CD14-positive monocyte (primary cell): ENCODE measurements at regions not wholly inside any gene's neighbourhood (a gene's known extent, or its start where the extent isn't known, plus 50 kb on each side); places are given as distances from the start of the nearest gene placed in this dataset.

Experiments
- DNase-seq, 3 donors: peaks; one replicate each; pipeline ENCODE4 v3.0.0-alpha.2; 2011 to 2022
- H2AFZ ChIP-seq: 2 replicates; pipeline ENCODE4 v1.6.0; 2012; ENCODE audit warnings: mild to moderate bottlenecking, low read depth, low read length, inconsistent platforms; ENCODE audit not compliant: insufficient read depth, poor library complexity, severe bottlenecking
- H3K27ac ChIP-seq, 2 donors: 1 replicate in 1 of 2; 2 replicates in 1 of 2; pipeline ENCODE4 v1.5.1; 2012 to 2013; ENCODE audit warnings: low read length in 2 of 2, control low read depth in 1 of 2, inconsistent platforms in 1 of 2, low read depth in 1 of 2, mild to moderate bottlenecking in 1 of 2
- H3K27me3 ChIP-seq, 2 donors: one replicate each; pipeline versions ENCODE4 v1.6.0 to v1.6.1; 2011 to 2013; ENCODE audit warnings: low read length in 2 of 2; ENCODE audit not compliant: control insufficient read depth in 2 of 2, insufficient read depth in 2 of 2
- H3K36me3 ChIP-seq, 2 donors: replicated peaks in 1 of 2; 1 replicate in 1 of 2; 2 replicates in 1 of 2; pipeline versions ENCODE4 v1.5.1 to v1.6.1; 2012 to 2013; ENCODE audit warnings: low read length in 2 of 2, control low read depth in 1 of 2, inconsistent platforms in 1 of 2, mild to moderate bottlenecking in 1 of 2; ENCODE audit not compliant: insufficient read depth in 2 of 2, control insufficient read depth in 1 of 2
- H3K4me1 ChIP-seq, 2 donors: 1 replicate in 1 of 2; 2 replicates in 1 of 2; pipeline versions ENCODE4 v1.5.1 to v1.6.1; 2012 to 2013; ENCODE audit warnings: low read length in 2 of 2, control low read depth in 1 of 2, inconsistent platforms in 1 of 2, mild to moderate bottlenecking in 1 of 2, moderate library complexity in 1 of 2; ENCODE audit not compliant: insufficient read depth in 2 of 2, control insufficient read depth in 1 of 2
- H3K4me2 ChIP-seq: replicated peaks from 2 replicates; pipeline ENCODE3; 2012; ENCODE audit warnings: low read length, moderate library complexity, mild to moderate bottlenecking; ENCODE audit not compliant: poor library complexity, severe bottlenecking; ENCODE audit errors: extremely low read depth
- H3K4me3 ChIP-seq, 3 experiments: fragments of 200-600 bp in 1 of 3; sonication (generic) in 1 of 3; replicated peaks in 1 of 3; 1 replicate in 2 of 3; 2 replicates in 1 of 3; pipeline ENCODE4 v1.5.1; 2011 to 2013; ENCODE audit warnings: low read length in 3 of 3, mild to moderate bottlenecking in 3 of 3, control low read depth in 2 of 3, low read depth in 2 of 3, inconsistent platforms in 1 of 3, moderate library complexity in 1 of 3
- H3K79me2 ChIP-seq: 2 replicates; pipeline ENCODE4 v1.6.0; 2012; ENCODE audit warnings: mild to moderate bottlenecking, control low read depth, inconsistent platforms, low read length, moderate library complexity; ENCODE audit not compliant: insufficient read depth
- H3K9ac ChIP-seq: 2 replicates; pipeline ENCODE4 v1.6.0; 2017; ENCODE audit warnings: low read length, mild to moderate bottlenecking; ENCODE audit not compliant: insufficient read depth, poor library complexity, severe bottlenecking
- H3K9me3 ChIP-seq, 2 donors: replicated peaks in 1 of 2; 1 replicate in 1 of 2; 2 replicates in 1 of 2; pipeline versions ENCODE4 v1.5.1 to v1.6.1; 2012 to 2013; ENCODE audit warnings: low read length in 2 of 2, control low read depth in 1 of 2; ENCODE audit not compliant: control insufficient read depth in 1 of 2, insufficient read depth in 1 of 2
- H4K20me1 ChIP-seq: 2 replicates; pipeline ENCODE4 v1.6.0; 2012; ENCODE audit warnings: mild to moderate bottlenecking, low read length, control low read depth, moderate library complexity; ENCODE audit not compliant: insufficient read depth
- H3K27ac Mint-ChIP-seq, 7 donors: one replicate each; pipeline ENCODE4 v1.8.0; 2020; ENCODE audit warnings: mild to moderate bottlenecking in 7 of 7, mixed read lengths in 7 of 7, moderate library complexity in 6 of 7, inconsistent platforms in 2 of 7
- H3K27me3 Mint-ChIP-seq, 3 donors: one replicate each; pipeline ENCODE4 v1.8.0; 2021 to 2022; ENCODE audit warnings: low read depth in 3 of 3, mild to moderate bottlenecking in 3 of 3, mixed read lengths in 3 of 3, moderate library complexity in 3 of 3, inconsistent platforms in 1 of 3
- H3K36me3 Mint-ChIP-seq, 2 donors: one replicate each; pipeline ENCODE4 v1.8.0; 2020; ENCODE audit warnings: mixed read lengths in 2 of 2, inconsistent platforms in 1 of 2, mild to moderate bottlenecking in 1 of 2
- H3K4me1 Mint-ChIP-seq: one replicate; pipeline ENCODE4 v1.8.0; 2020; ENCODE audit warnings: mild to moderate bottlenecking, mixed read lengths
- H3K4me3 Mint-ChIP-seq, 2 donors: one replicate each; pipeline ENCODE4 v1.8.0; 2020; ENCODE audit warnings: mild to moderate bottlenecking in 2 of 2, mixed read lengths in 2 of 2, moderate library complexity in 1 of 2
- H3K9me3 Mint-ChIP-seq, 7 donors: one replicate each; pipeline ENCODE4 v1.8.0; 2020 to 2022; ENCODE audit warnings: mixed read lengths in 7 of 7, mild to moderate bottlenecking in 6 of 7, moderate library complexity in 6 of 7, inconsistent platforms in 2 of 7
- WGBS: methylation state at CpG from one replicate; pipeline ENCODE4 v1.1.5; 2013; ENCODE audit warnings: missing lambda C conversion rate; ENCODE audit not compliant: insufficient coverage; 5-methylcytosine and 5-hydroxymethylcytosine counted together
- intact Hi-C, 2 donors: fragments of 100-400 bp; cut with micrococcal nuclease; formaldehyde crosslinking; loops; one replicate each; pipeline versions ENCODE4 v1.15.0 to v1.15.1; 2023
- TF ChIP-seq, protein P1 (sequence below): fragments of 200-600 bp; IDR thresholded peaks from one replicate; pipeline ENCODE4 v1.8.0; 2022; ENCODE audit warnings: antibody characterized with exemption, mild to moderate bottlenecking

DNA sequence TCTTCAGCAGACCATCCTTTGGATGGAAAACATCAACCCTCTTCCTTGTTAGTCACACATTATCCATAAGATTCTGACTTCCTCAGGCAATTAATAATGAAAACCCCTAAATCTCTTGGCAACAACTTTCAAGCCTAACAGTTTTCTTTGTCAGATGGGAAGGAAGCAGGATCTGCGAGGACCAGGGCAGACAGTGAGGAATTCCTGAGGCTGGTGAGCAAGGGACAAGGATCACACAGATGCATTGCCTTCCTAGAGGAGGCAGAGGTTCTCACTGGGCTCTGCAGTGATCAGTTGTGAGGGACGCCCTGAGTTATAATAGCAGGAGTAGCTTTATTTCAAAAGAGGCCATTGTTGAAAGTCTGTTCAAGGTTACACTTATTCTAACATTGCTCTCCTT, 195.4 kb downstream of the SLIT2 start:
- no peak overlapping the region for H3K27ac ChIP-seq
- WGBS: no CpG with 5 or more reads among the region's 2 CpGs
- no peaks in the 10 kb centered on the region for H3K4me1 ChIP-seq
- Mint-ChIP-seq H3K27me3 (peaks cover 0 to 1% (median 1%) of the 10 kb centered on the region in 3 donors), H3K9me3 (no peaks in the 10 kb centered on the region), H3K4me3 (no peak overlapping the region), H3K36me3 (no peaks in the 10 kb centered on the region), H3K4me1 (no peaks in the 10 kb centered on the region), H3K27ac (no peak overlapping the region)
- H3K9me3 ChIP-seq: no peaks in the 10 kb centered on the region
- no peak overlapping the region for H3K4me2 ChIP-seq
- TF ChIP-seq, protein P1, sequence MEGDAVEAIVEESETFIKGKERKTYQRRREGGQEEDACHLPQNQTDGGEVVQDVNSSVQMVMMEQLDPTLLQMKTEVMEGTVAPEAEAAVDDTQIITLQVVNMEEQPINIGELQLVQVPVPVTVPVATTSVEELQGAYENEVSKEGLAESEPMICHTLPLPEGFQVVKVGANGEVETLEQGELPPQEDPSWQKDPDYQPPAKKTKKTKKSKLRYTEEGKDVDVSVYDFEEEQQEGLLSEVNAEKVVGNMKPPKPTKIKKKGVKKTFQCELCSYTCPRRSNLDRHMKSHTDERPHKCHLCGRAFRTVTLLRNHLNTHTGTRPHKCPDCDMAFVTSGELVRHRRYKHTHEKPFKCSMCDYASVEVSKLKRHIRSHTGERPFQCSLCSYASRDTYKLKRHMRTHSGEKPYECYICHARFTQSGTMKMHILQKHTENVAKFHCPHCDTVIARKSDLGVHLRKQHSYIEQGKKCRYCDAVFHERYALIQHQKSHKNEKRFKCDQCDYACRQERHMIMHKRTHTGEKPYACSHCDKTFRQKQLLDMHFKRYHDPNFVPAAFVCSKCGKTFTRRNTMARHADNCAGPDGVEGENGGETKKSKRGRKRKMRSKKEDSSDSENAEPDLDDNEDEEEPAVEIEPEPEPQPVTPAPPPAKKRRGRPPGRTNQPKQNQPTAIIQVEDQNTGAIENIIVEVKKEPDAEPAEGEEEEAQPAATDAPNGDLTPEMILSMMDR: no peak
- no peaks in the 10 kb centered on the region for H4K20me1 ChIP-seq
- DNase-seq: no peak
- no peaks in the 10 kb centered on the region for H3K36me3 ChIP-seq
- no peak overlapping the region for H3K4me3 ChIP-seq
- H3K9ac ChIP-seq: no peak overlapping the region
- no peaks in the 10 kb centered on the region for H3K79me2 ChIP-seq
- intact Hi-C loops: no loop called here
- no peak overlapping the region for H2AFZ ChIP-seq
- H3K27me3 ChIP-seq: no peaks in the 10 kb centered on the region

DNA sequence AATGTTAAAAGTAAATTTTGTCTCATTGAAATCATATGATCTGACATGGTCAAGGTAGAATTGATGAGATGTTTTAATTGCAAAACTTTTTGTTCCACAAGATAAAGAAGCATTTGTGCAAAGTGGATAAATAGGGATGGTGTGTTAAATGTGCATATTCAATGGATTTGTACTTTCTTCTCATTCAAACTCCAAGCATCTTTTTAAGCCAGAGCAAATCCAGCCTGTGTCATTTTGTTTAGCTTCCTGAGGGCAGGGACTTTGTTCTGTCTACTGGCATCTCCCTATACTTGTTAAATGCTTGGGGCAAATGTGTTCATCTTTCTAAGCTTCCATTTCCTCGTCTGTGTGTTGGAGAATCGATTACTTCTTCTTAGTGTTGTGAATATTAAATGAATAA, 200.3 kb downstream of the SLIT2 start:
- intact Hi-C loops: no loop called here
- H3K27me3 Mint-ChIP-seq: peaks cover 0 to 2% (median 0%) of the 10 kb centered on the region in 3 donors
- Histone ChIP-seq H3K9ac (no peak overlapping the region), H3K4me2 (no peak overlapping the region), H2AFZ (no peak overlapping the region), H3K27me3 (no peaks in the 10 kb centered on the region), H4K20me1 (no peaks in the 10 kb centered on the region), H3K4me3 (no peak overlapping the region), H3K4me1 (no peaks in the 10 kb centered on the region), H3K9me3 (no peaks in the 10 kb centered on the region), H3K79me2 (no peaks in the 10 kb centered on the region), H3K36me3 (no peaks in the 10 kb centered on the region), H3K27ac (no peak overlapping the region)
- no CpG with 5 or more reads among the region's 2 CpGs for WGBS
- no peak for DNase-seq
- TF ChIP-seq, protein P1: no peak
- no peak overlapping the region for H3K4me3 Mint-ChIP-seq
- no peaks in the 10 kb centered on the region for H3K36me3 Mint-ChIP-seq
- H3K9me3 Mint-ChIP-seq: no peaks in the 10 kb centered on the region
- no peaks in the 10 kb centered on the region for H3K4me1 Mint-ChIP-seq
- no peak overlapping the region for H3K27ac Mint-ChIP-seq
